ENCODE measurements at regions not wholly inside any gene's neighbourhood (a gene's known extent, or its start where the extent isn't known, plus 50 kb on each side); places are given as distances from the start of the nearest gene placed in this dataset.

- 92% methylated on average over 9 of the region's 9 CpGs; no CpG with 5 or more reads in 1 of the 2 experiments for WGBS, 2 experiments (ENCODE audit: extremely low coverage in 1 of 2, insufficient coverage in 1 of 2, insufficient read length in 1 of 2, insufficient replicate concordance in 2 of 2, low coverage in 1 of 2, low lambda C conversion rate in 2 of 2, missing lambda C conversion rate in 1 of 2)
- Histone ChIP-seq H3K56ac (replicated peaks; ENCODE audit: insufficient read length, low read depth, low read length) (no peak overlapping the region), H3K36me3 (ENCODE audit: control insufficient read depth in 2 of 4, insufficient read depth in 4 of 4, low read length in 3 of 4) (no peaks in the 10 kb centered on the region), H3K79me2 (ENCODE audit: control insufficient read depth in 1 of 2, insufficient read depth in 2 of 2, low read length in 2 of 2) (no peaks in the 10 kb centered on the region), H3K4me1 (replicated peaks in 1 of 4; ENCODE audit: control insufficient read depth in 3 of 4, insufficient read depth in 4 of 4, low read length in 3 of 4) (no peaks in the 10 kb centered on the region), H3K9ac (replicated peaks in 1 of 4; ENCODE audit: extremely low read depth in 1 of 4, low read depth in 3 of 4, low read length in 3 of 4) (no peak overlapping the region), H3K14ac (ENCODE audit: insufficient read length) (no peak overlapping the region), H3K79me1 (ENCODE audit: low read depth, low read length) (no peaks in the 10 kb centered on the region), H4K8ac (ENCODE audit: extremely low read depth, insufficient read depth, low read length) (peak overlapping the region; percentile 29; the same call in 1 of the 2 replicates), H2BK5ac (ENCODE audit: low read depth, low read length) (no peak overlapping the region), H2AFZ (ENCODE audit: low read length) (no peak overlapping the region), H2BK12ac (ENCODE audit: low read depth, low read length) (no peak overlapping the region), H2AK5ac (ENCODE audit: low read depth, low read length) (no peak overlapping the region), H4K5ac (ENCODE audit: insufficient read length, low read depth, low read length) (no peak overlapping the region), H3K9me3 (ENCODE audit: insufficient read depth in 2 of 2, low read depth in 1 of 2, low read length in 1 of 2) (no peaks in the 10 kb centered on the region), H2BK20ac (ENCODE audit: low read length) (no peak overlapping the region), H3K4ac (replicated peaks; ENCODE audit: insufficient read length, low read depth, low read length) (no peak overlapping the region), H3K4me2 (ENCODE audit: insufficient read depth in 1 of 2, low read depth in 2 of 2, low read length in 2 of 2) (no peak overlapping the region), H4K20me1 (replicated peaks in 1 of 2; ENCODE audit: control insufficient read depth in 1 of 2, insufficient read depth in 2 of 2, low read length in 2 of 2) (no peaks in the 10 kb centered on the region), H3K23ac (ENCODE audit: insufficient read length) (no peak overlapping the region), H2BK120ac (replicated peaks; ENCODE audit: low read depth, low read length) (no peak overlapping the region), H3K27me3 (replicated peaks in 1 of 4; ENCODE audit: control insufficient read depth in 3 of 4, extremely low read depth in 1 of 4, insufficient read depth in 3 of 4, low read length in 3 of 4) (no peaks in the 10 kb centered on the region), H3K4me3 (ENCODE audit: extremely low read depth in 1 of 4, insufficient read depth in 2 of 4, low read depth in 3 of 4, low read length in 4 of 4) (no peak overlapping the region), H4K91ac (replicated peaks; ENCODE audit: insufficient read length, low read length) (no peak overlapping the region), H2BK15ac (ENCODE audit: low read length) (no peak overlapping the region), H3K23me2 (ENCODE audit: low read depth, low read length) (no peaks in the 10 kb centered on the region), H3K18ac (ENCODE audit: extremely low read depth, low read length) (no peak overlapping the region), H3K27ac (ENCODE audit: low read depth, low read length) (no peak overlapping the region)
- DNase-seq (ENCODE audit: low read depth in 1 of 2, low spot score in 2 of 2) = no peak
- CTCF ChIA-PET (ENCODE audit: partially characterized antibody) = interaction anchor here (1.4 kb wide), 1 partner anchor 11 kb away, joined by 4 read pairs; no protein-coding TSS in a partner anchor
- POLR2A ChIA-PET (ENCODE audit: partially characterized antibody) = no interaction called here
- FAIRE-seq = no peak
- TF ChIP-seq RBBP5 (IDR thresholded peaks at IDR 0.05; ENCODE audit: borderline replicate concordance, low read depth, low read length) (no peak), HDAC2 (IDR thresholded peaks at IDR 0.05; ENCODE audit: borderline replicate concordance in 1 of 2, low read depth in 2 of 2, low read length in 2 of 2) (no peak), ZNF274 (IDR thresholded peaks at IDR 0.05; ENCODE audit: borderline replicate concordance, extremely low read depth, low read length) (no peak)
Observed at GRCh38 chr5:28632607-28633006, 1594.2 kb upstream of the CDH9 start.

All from H1 (cell line).